Right lobe of liver (tissue), 4 donors: ENCODE measurements at regions not wholly inside any gene's neighbourhood (a gene's known extent, or its start where the extent isn't known, plus 50 kb on each side); places are given as distances from the start of the nearest gene placed in this dataset.

Source experiments
- CTCF ChIP-seq, 4 donors: fragments of 200-600 bp in 3 of 4; fragments of 450-650 bp in 1 of 4; IDR thresholded peaks; one replicate each; pipeline versions ENCODE4 v1.5.1 to v1.8.0; 2016 to 2022; ENCODE audit warnings: antibody characterized with exemption in 4 of 4, mild to moderate bottlenecking in 2 of 4
- POLR2A ChIP-seq: fragments of 450-650 bp; IDR thresholded peaks from one replicate; pipeline ENCODE4 v1.6.1; 2017; ENCODE audit warnings: antibody characterized with exemption, mild to moderate bottlenecking
- donor health status: DM: no; HTN: no; CAD: no.
- donor health status: DM: no; HTN: no; CAD: no.
- donor health status: DM: no; HTN: yes; CAD: no.

GRCh38 chr2:62432407-62432806 lies 73.6 kb downstream of the TMEM17 start:
- TF ChIP-seq CTCF (IDR thresholded peaks at IDR 0.05) (no peak), POLR2A (no peak)
